ENCODE measurements at regions not wholly inside any gene's neighbourhood (a gene's known extent, or its start where the extent isn't known, plus 50 kb on each side); places are given as distances from the start of the nearest gene placed in this dataset.

GRCh38 chr20:52457826-52458225 lies 266.2 kb upstream of the ZFP64 start:
- H3K27me3 ChIP-seq (ENCODE audit: control insufficient read depth in 1 of 2, insufficient read depth in 2 of 2, low read length in 1 of 2), result no peaks in the 10 kb centered on the region
- 92 to 96% methylated on average over 2 of the region's 2 CpGs for WGBS, 2 donors
- no peak overlapping the region for H3K27ac ChIP-seq (ENCODE audit: low read depth in 1 of 2, low read length in 2 of 2)
- H3K36me3 ChIP-seq (ENCODE audit: control insufficient read depth in 1 of 2, insufficient read depth in 2 of 2, low read length in 1 of 2), result no peaks in the 10 kb centered on the region
- ATAC-seq (ENCODE audit: low FRiP score), result no peak
- no peaks in the 10 kb centered on the region for H3K9me3 ChIP-seq (ENCODE audit: control insufficient read depth, low read length)
- no peak for DNase-seq
- H3K4me3 ChIP-seq (ENCODE audit: low read length in 2 of 2), result no peak overlapping the region
- intact Hi-C loops (cut with DNase I), result no loop called here
- no peaks in the 10 kb centered on the region for H3K4me1 ChIP-seq (ENCODE audit: control insufficient read depth in 1 of 2, insufficient read depth in 2 of 2, low read length in 2 of 2)

GRCh38 chr20:52454660-52455059 lies 263.1 kb upstream of the ZFP64 start:
- 6 to 31% methylated on average over 2 of the region's 2 CpGs for WGBS, 2 donors
- H3K4me1 ChIP-seq (ENCODE audit: control insufficient read depth in 1 of 2, insufficient read depth in 2 of 2, low read length in 2 of 2), result no peaks in the 10 kb centered on the region
- DNase-seq, result peak in 1 of 2 donors; percentile 48

GRCh38 chr20:52448513-52449232 lies 257.1 kb upstream of the ZFP64 start:
- Histone ChIP-seq H3K4me1 (ENCODE audit: control insufficient read depth in 1 of 2, insufficient read depth in 2 of 2, low read length in 2 of 2) (no peaks in the 10 kb centered on the region), H3K4me3 (ENCODE audit: low read length in 2 of 2) (no peak overlapping the region), H3K27me3 (ENCODE audit: control insufficient read depth in 1 of 2, insufficient read depth in 2 of 2, low read length in 1 of 2) (no peaks in the 10 kb centered on the region), H3K36me3 (ENCODE audit: control insufficient read depth in 1 of 2, insufficient read depth in 2 of 2, low read length in 1 of 2) (no peaks in the 10 kb centered on the region), H3K9me3 (ENCODE audit: control insufficient read depth, low read length) (no peaks in the 10 kb centered on the region), H3K27ac (ENCODE audit: low read depth in 1 of 2, low read length in 2 of 2) (no peak overlapping the region)
- no peak for DNase-seq
- intact Hi-C loops (cut with DNase I), result no loop called here
- WGBS, 2 donors, result 42 to 56% methylated on average over 7 of the region's 7 CpGs
- no peak for ATAC-seq (ENCODE audit: low FRiP score)

More at GRCh38 chr20:52454660-52455059, 263.1 kb upstream of the ZFP64 start:
- intact Hi-C loops (cut with DNase I), result no loop called here
- ATAC-seq (ENCODE audit: low FRiP score), result no peak
- Histone ChIP-seq H3K4me3 (ENCODE audit: low read length in 2 of 2) (no peak overlapping the region), H3K27me3 (ENCODE audit: control insufficient read depth in 1 of 2, insufficient read depth in 2 of 2, low read length in 1 of 2) (no peaks in the 10 kb centered on the region), H3K36me3 (ENCODE audit: control insufficient read depth in 1 of 2, insufficient read depth in 2 of 2, low read length in 1 of 2) (no peaks in the 10 kb centered on the region), H3K27ac (ENCODE audit: low read depth in 1 of 2, low read length in 2 of 2) (no peak overlapping the region), H3K9me3 (ENCODE audit: control insufficient read depth, low read length) (no peaks in the 10 kb centered on the region)

- intact Hi-C loops (cut with DNase I), result no loop called here
- H3K27ac ChIP-seq (ENCODE audit: low read depth in 1 of 2, low read length in 2 of 2), result no peak overlapping the region
- DNase-seq (no peak), ATAC-seq (ENCODE audit: low FRiP score) (no peak)
- no peaks in the 10 kb centered on the region for H3K9me3 ChIP-seq (ENCODE audit: control insufficient read depth, low read length)
- no peaks in the 10 kb centered on the region for H3K27me3 ChIP-seq (ENCODE audit: control insufficient read depth in 1 of 2, insufficient read depth in 2 of 2, low read length in 1 of 2)
- no peaks in the 10 kb centered on the region for H3K36me3 ChIP-seq (ENCODE audit: control insufficient read depth in 1 of 2, insufficient read depth in 2 of 2, low read length in 1 of 2)
- 52 to 62% methylated on average over 1 of the region's 1 CpG for WGBS, 2 donors
- H3K4me1 ChIP-seq (ENCODE audit: control insufficient read depth in 1 of 2, insufficient read depth in 2 of 2, low read length in 2 of 2), result no peaks in the 10 kb centered on the region
- no peak overlapping the region for H3K4me3 ChIP-seq (ENCODE audit: low read length in 2 of 2)
Measured at GRCh38 chr20:52447225-52447551, 255.6 kb upstream of the ZFP64 start.

- intact Hi-C loops (cut with DNase I), result no loop called here
- WGBS, 2 donors, result 48 to 52% methylated on average over 14 of the region's 14 CpGs
- Histone ChIP-seq H3K9me3 (ENCODE audit: control insufficient read depth, low read length) (no peaks in the 10 kb centered on the region), H3K27me3 (ENCODE audit: control insufficient read depth in 1 of 2, insufficient read depth in 2 of 2, low read length in 1 of 2) (no peaks in the 10 kb centered on the region), H3K4me1 (ENCODE audit: control insufficient read depth in 1 of 2, insufficient read depth in 2 of 2, low read length in 2 of 2) (no peaks in the 10 kb centered on the region), H3K4me3 (ENCODE audit: low read length in 2 of 2) (no peak overlapping the region), H3K27ac (ENCODE audit: low read depth in 1 of 2, low read length in 2 of 2) (no peak overlapping the region), H3K36me3 (ENCODE audit: control insufficient read depth in 1 of 2, insufficient read depth in 2 of 2, low read length in 1 of 2) (no peaks in the 10 kb centered on the region)
- ATAC-seq (ENCODE audit: low FRiP score), result no peak
- DNase-seq, result no peak
Measured at GRCh38 chr20:52446421-52447224, 255.0 kb upstream of the ZFP64 start.

- ATAC-seq (ENCODE audit: low FRiP score), result no peak
- intact Hi-C loops (cut with DNase I), result no loop called here
Measured at GRCh38 chr20:52444455-52444854, 252.9 kb upstream of the ZFP64 start.

GRCh38 chr20:52443874-52444273 lies 252.3 kb upstream of the ZFP64 start:
- H3K4me3 ChIP-seq (ENCODE audit: low read length in 2 of 2), result no peak overlapping the region
- intact Hi-C loops (cut with DNase I), result no loop called here
- DNase-seq (no peak), ATAC-seq (ENCODE audit: low FRiP score) (no peak)
- H3K36me3 ChIP-seq (ENCODE audit: control insufficient read depth in 1 of 2, insufficient read depth in 2 of 2, low read length in 1 of 2), result no peaks in the 10 kb centered on the region
- no peaks in the 10 kb centered on the region for H3K9me3 ChIP-seq (ENCODE audit: control insufficient read depth, low read length)
- H3K4me1 ChIP-seq (ENCODE audit: control insufficient read depth in 1 of 2, insufficient read depth in 2 of 2, low read length in 2 of 2), result no peaks in the 10 kb centered on the region
- peaks cover 0 to 4% of the 10 kb centered on the region in 2 donors for H3K27me3 ChIP-seq (ENCODE audit: control insufficient read depth in 1 of 2, insufficient read depth in 2 of 2, low read length in 1 of 2)
- no peak overlapping the region for H3K27ac ChIP-seq (ENCODE audit: low read depth in 1 of 2, low read length in 2 of 2)

More at GRCh38 chr20:52444455-52444854, 252.9 kb upstream of the ZFP64 start:
- DNase-seq, result no peak
- Histone ChIP-seq H3K27ac (ENCODE audit: low read depth in 1 of 2, low read length in 2 of 2) (no peak overlapping the region), H3K36me3 (ENCODE audit: control insufficient read depth in 1 of 2, insufficient read depth in 2 of 2, low read length in 1 of 2) (no peaks in the 10 kb centered on the region), H3K4me3 (ENCODE audit: low read length in 2 of 2) (no peak overlapping the region), H3K27me3 (ENCODE audit: control insufficient read depth in 1 of 2, insufficient read depth in 2 of 2, low read length in 1 of 2) (peaks cover 0 to 4% of the 10 kb centered on the region in 2 donors), H3K4me1 (ENCODE audit: control insufficient read depth in 1 of 2, insufficient read depth in 2 of 2, low read length in 2 of 2) (no peaks in the 10 kb centered on the region), H3K9me3 (ENCODE audit: control insufficient read depth, low read length) (no peaks in the 10 kb centered on the region)
- whole genome bisulfite sequencing, 2 donors, result 40 to 45% methylated on average over 1 of the region's 1 CpG

- peaks cover 1% of the 10 kb centered on the region for H3K9me3 ChIP-seq (ENCODE audit: control insufficient read depth, low read length)
- H3K27ac ChIP-seq (ENCODE audit: low read depth in 1 of 2, low read length in 2 of 2), result no peak overlapping the region
- 54 to 61% methylated on average over 5 of the region's 5 CpGs for WGBS, 2 donors
- no peaks in the 10 kb centered on the region for H3K4me1 ChIP-seq (ENCODE audit: control insufficient read depth in 1 of 2, insufficient read depth in 2 of 2, low read length in 2 of 2)
- peaks cover 0 to 4% of the 10 kb centered on the region in 2 donors for H3K27me3 ChIP-seq (ENCODE audit: control insufficient read depth in 1 of 2, insufficient read depth in 2 of 2, low read length in 1 of 2)
- ATAC-seq (ENCODE audit: low FRiP score), result no peak
- intact Hi-C loops (cut with DNase I), result no loop called here
- H3K36me3 ChIP-seq (ENCODE audit: control insufficient read depth in 1 of 2, insufficient read depth in 2 of 2, low read length in 1 of 2), result no peaks in the 10 kb centered on the region
- no peak overlapping the region for H3K4me3 ChIP-seq (ENCODE audit: low read length in 2 of 2)
- no peak for DNase-seq
Measured at GRCh38 chr20:52441710-52442109, 250.1 kb upstream of the ZFP64 start.

GRCh38 chr20:52439375-52439774 lies 247.8 kb upstream of the ZFP64 start:
- Histone ChIP-seq H3K9me3 (ENCODE audit: control insufficient read depth, low read length) (peaks cover 1% of the 10 kb centered on the region), H3K36me3 (ENCODE audit: control insufficient read depth in 1 of 2, insufficient read depth in 2 of 2, low read length in 1 of 2) (no peaks in the 10 kb centered on the region), H3K4me3 (ENCODE audit: low read length in 2 of 2) (no peak overlapping the region), H3K4me1 (ENCODE audit: control insufficient read depth in 1 of 2, insufficient read depth in 2 of 2, low read length in 2 of 2) (no peaks in the 10 kb centered on the region), H3K27me3 (ENCODE audit: control insufficient read depth in 1 of 2, insufficient read depth in 2 of 2, low read length in 1 of 2) (peaks cover 0 to 4% of the 10 kb centered on the region in 2 donors), H3K27ac (ENCODE audit: low read depth in 1 of 2, low read length in 2 of 2) (no peak overlapping the region)
- DNase-seq (no peak), ATAC-seq (ENCODE audit: low FRiP score) (no peak)
- 69 to 72% methylated on average over 4 of the region's 4 CpGs for WGBS, 2 donors
- intact Hi-C loops (cut with DNase I), result no loop called here
